ENCODE measurements at regions not wholly inside any gene's neighbourhood (a gene's known extent, or its start where the extent isn't known, plus 50 kb on each side); places are given as distances from the start of the nearest gene placed in this dataset.

- peak; percentile 97 for ATAC-seq
- intact Hi-C loops (cut with DNase I, micrococcal nuclease) = no loop called here
- DNase-seq = peak; percentile 69 to 76
Measured at GRCh38 chr9:96136992-96137670, 164.8 kb downstream of the HSD17B3 start.

- ATAC-seq (no peak), DNase-seq (no peak)
- intact Hi-C loops (cut with DNase I, micrococcal nuclease) = no loop called here
Measured at GRCh38 chr9:96135753-96136290, 166.2 kb downstream of the HSD17B3 start.

- ATAC-seq (no peak), DNase-seq (no peak)
- intact Hi-C loops (cut with DNase I, micrococcal nuclease) = no loop called here
Measured at GRCh38 chr9:96135076-96135752, 166.8 kb downstream of the HSD17B3 start.

GRCh38 chr9:96133321-96134021 is 168.5 kb downstream of the HSD17B3 start:
- ATAC-seq (no peak), DNase-seq (no peak)
- intact Hi-C loops (cut with DNase I, micrococcal nuclease) = no loop called here

- DNase-seq (no peak), ATAC-seq (no peak)
- intact Hi-C loops (cut with DNase I, micrococcal nuclease) = no loop called here
Measured at GRCh38 chr9:96131825-96132224, 170.2 kb downstream of the HSD17B3 start.

GRCh38 chr9:96130970-96131369 is 171.0 kb downstream of the HSD17B3 start:
- no peak for DNase-seq
- intact Hi-C loops (cut with DNase I, micrococcal nuclease) = no loop called here
- ATAC-seq = no peak

GRCh38 chr9:96129747-96130146 is 172.2 kb downstream of the HSD17B3 start:
- DNase-seq = no peak
- intact Hi-C loops (cut with DNase I, micrococcal nuclease) = no loop called here
- ATAC-seq = no peak

GRCh38 chr9:96128880-96129279 is 173.1 kb downstream of the HSD17B3 start:
- ATAC-seq (no peak), DNase-seq (no peak)
- intact Hi-C loops (cut with DNase I, micrococcal nuclease) = no loop called here

GRCh38 chr9:96126321-96126881 is 175.6 kb downstream of the HSD17B3 start:
- no peak for ATAC-seq
- intact Hi-C loops (cut with DNase I, micrococcal nuclease) = no loop called here
- DNase-seq = no peak

GRCh38 chr9:96125624-96126023 is 176.4 kb downstream of the HSD17B3 start:
- intact Hi-C loops (cut with DNase I, micrococcal nuclease) = no loop called here
- no peak for DNase-seq
- ATAC-seq = no peak

GRCh38 chr9:96122751-96123150 is 179.2 kb downstream of the HSD17B3 start:
- ATAC-seq (no peak), DNase-seq (no peak)
- intact Hi-C loops (cut with DNase I, micrococcal nuclease) = no loop called here

- ATAC-seq = no peak
Measured at GRCh38 chr9:96122282-96122681, 179.7 kb downstream of the HSD17B3 start.

GRCh38 chr9:96121136-96121535 is 180.8 kb downstream of the HSD17B3 start:
- DNase-seq = no peak
- ATAC-seq = no peak
- intact Hi-C loops (cut with DNase I, micrococcal nuclease) = no loop called here

More at GRCh38 chr9:96122282-96122681, 179.7 kb downstream of the HSD17B3 start:
- intact Hi-C loops (cut with DNase I, micrococcal nuclease) = no loop called here
- no peak for DNase-seq

- DNase-seq (no peak), ATAC-seq (no peak)
- intact Hi-C loops (cut with DNase I, micrococcal nuclease) = no loop called here
Measured at GRCh38 chr9:96117398-96118080, 184.4 kb downstream of the HSD17B3 start.

GRCh38 chr9:96116275-96117064 is 185.5 kb downstream of the HSD17B3 start:
- intact Hi-C loops (cut with DNase I, micrococcal nuclease) = no loop called here
- ATAC-seq = peak; percentile 92
- peak; percentile 26 to 44 for DNase-seq

GRCh38 chr9:96115836-96116235 is 186.1 kb downstream of the HSD17B3 start:
- no peak for DNase-seq
- ATAC-seq = no peak
- intact Hi-C loops (cut with DNase I, micrococcal nuclease) = no loop called here

- DNase-seq (no peak), ATAC-seq (no peak)
- intact Hi-C loops (cut with DNase I, micrococcal nuclease) = no loop called here
Measured at GRCh38 chr9:96113032-96113431, 188.9 kb downstream of the HSD17B3 start.

GRCh38 chr9:96109680-96110351 is 192.2 kb downstream of the HSD17B3 start:
- DNase-seq = no peak

More at GRCh38 chr9:96109680-96110351, 192.2 kb downstream of the HSD17B3 start:
- intact Hi-C loops (cut with DNase I, micrococcal nuclease) = no loop called here
- no peak for ATAC-seq
